CD1c-positive myeloid dendritic cell (primary cell): ENCODE measurements at regions not wholly inside any gene's neighbourhood (a gene's known extent, or its start where the extent isn't known, plus 50 kb on each side); places are given as distances from the start of the nearest gene placed in this dataset.
"Not testable (repeated sequence)": the region's sequence is repeated elsewhere in the genome, so short reads cannot be mapped to it uniquely, and the experiment has no call there.

Experiments used
- DNase-seq: peaks from one replicate; pipeline ENCODE4 v3.0.0-alpha.2; 2016; ENCODE audit errors: extremely low spot score

GRCh38 chr3:191076903-191077552, 122.0 kb upstream of the OSTN start:
- DNase-seq, result no peak

GRCh38 chr3:191074511-191074910, 124.5 kb upstream of the OSTN start:
- DNase-seq, result no peak

GRCh38 chr3:191070762-191071403, 128.2 kb upstream of the OSTN start:
- DNase-seq, result peak; percentile 2

- DNase-seq, result no peak
Measured at GRCh38 chr3:191070201-191070600, 128.8 kb upstream of the OSTN start.

- DNase-seq, result no peak
Measured at GRCh38 chr3:191068946-191069813, 129.9 kb upstream of the OSTN start.

- DNase-seq, result no peak
Measured at GRCh38 chr3:191066669-191067068, 132.4 kb upstream of the OSTN start.

GRCh38 chr3:191065181-191065805, 133.7 kb upstream of the OSTN start:
- no peak for DNase-seq

GRCh38 chr3:191051037-191051436, 148.0 kb upstream of the OSTN start:
- DNase-seq, result peak; percentile 18

- DNase-seq, result no peak
Measured at GRCh38 chr3:191047930-191048329, 151.1 kb upstream of the OSTN start.

- DNase-seq, result no peak
Measured at GRCh38 chr3:191030929-191031328, 168.1 kb upstream of the OSTN start.

GRCh38 chr3:191030491-191030890, 168.0 kb upstream of the GMNC start:
- DNase-seq, result no peak

GRCh38 chr3:191026746-191027145, 164.3 kb upstream of the GMNC start:
- no peak for DNase-seq

GRCh38 chr3:191020730-191021396, 158.4 kb upstream of the GMNC start:
- no peak for DNase-seq

- no peak for DNase-seq
Measured at GRCh38 chr3:191019855-191020254, 157.4 kb upstream of the GMNC start.

GRCh38 chr3:191015960-191016359, 153.5 kb upstream of the GMNC start:
- DNase-seq, result not testable (repeated sequence)

GRCh38 chr3:191008074-191008473, 145.6 kb upstream of the GMNC start:
- DNase-seq, result no peak

- DNase-seq, result no peak
Measured at GRCh38 chr3:191005790-191006189, 143.3 kb upstream of the GMNC start.

- no peak for DNase-seq
Measured at GRCh38 chr3:191003742-191004141, 141.2 kb upstream of the GMNC start.

GRCh38 chr3:190996181-190996775, 133.8 kb upstream of the GMNC start:
- DNase-seq, result no peak

GRCh38 chr3:190995156-190995555, 132.7 kb upstream of the GMNC start:
- no peak for DNase-seq

GRCh38 chr3:190990898-190991297, 128.4 kb upstream of the GMNC start:
- DNase-seq, result no peak
